ENCODE measurements at regions not wholly inside any gene's neighbourhood (a gene's known extent, or its start where the extent isn't known, plus 50 kb on each side); places are given as distances from the start of the nearest gene placed in this dataset.

GRCh38 chr5:160511280-160511929 is 89.8 kb downstream of the PTTG1 start:
- TF ChIP-seq CTCF (optimal IDR thresholded peaks at IDR 0.05 in 1 of 3, IDR thresholded peaks at IDR 0.05 in 1 of 3, conservative IDR thresholded peaks at IDR 0.05 in 1 of 3; ENCODE audit: extremely low read depth in 1 of 3, insufficient read depth in 2 of 3, low read length in 3 of 3) (no peak), EZH2 (IDR thresholded peaks at IDR 0.05; ENCODE audit: low read length) (no peak)

All from keratinocyte (primary cell).